IPS-20b (cell line): ENCODE measurements at regions not wholly inside any gene's neighbourhood (a gene's known extent, or its start where the extent isn't known, plus 50 kb on each side); places are given as distances from the start of the nearest gene placed in this dataset.
"Not testable (repeated sequence)": the region's sequence is repeated elsewhere in the genome, so short reads cannot be mapped to it uniquely, and the experiment has no call there.

ENCODE experiments used
- H3K27ac ChIP-seq: one replicate; pipeline ENCODE4 v1.5.1; 2013; ENCODE audit warnings: low read length
- H3K27me3 ChIP-seq: 2 replicates; pipeline ENCODE4 v1.6.1; 2013; ENCODE audit warnings: mild to moderate bottlenecking, low read length, inconsistent platforms; ENCODE audit not compliant: insufficient read depth
- H3K36me3 ChIP-seq: 2 replicates; pipeline ENCODE4 v1.6.1; 2013; ENCODE audit warnings: low read depth, mild to moderate bottlenecking, inconsistent platforms, low read length, moderate library complexity; ENCODE audit not compliant: insufficient read depth
- H3K4me1 ChIP-seq: 2 replicates; pipeline ENCODE4 v1.6.1; 2013; ENCODE audit warnings: mild to moderate bottlenecking, control low read depth, inconsistent platforms, low read length, moderate library complexity; ENCODE audit not compliant: insufficient read depth
- H3K4me3 ChIP-seq: 2 replicates; pipeline ENCODE4 v1.5.1; 2013; ENCODE audit warnings: mild to moderate bottlenecking, low read length, inconsistent platforms
- H3K9ac ChIP-seq: 2 replicates; pipeline ENCODE4 v1.6.1; 2013; ENCODE audit warnings: low read depth, mild to moderate bottlenecking, inconsistent platforms, low read length, moderate library complexity
- H3K9me3 ChIP-seq: 2 replicates; pipeline ENCODE4 v1.6.1; 2013; ENCODE audit warnings: mild to moderate bottlenecking, low read depth, low read length, inconsistent platforms; ENCODE audit not compliant: insufficient read depth

DNA sequence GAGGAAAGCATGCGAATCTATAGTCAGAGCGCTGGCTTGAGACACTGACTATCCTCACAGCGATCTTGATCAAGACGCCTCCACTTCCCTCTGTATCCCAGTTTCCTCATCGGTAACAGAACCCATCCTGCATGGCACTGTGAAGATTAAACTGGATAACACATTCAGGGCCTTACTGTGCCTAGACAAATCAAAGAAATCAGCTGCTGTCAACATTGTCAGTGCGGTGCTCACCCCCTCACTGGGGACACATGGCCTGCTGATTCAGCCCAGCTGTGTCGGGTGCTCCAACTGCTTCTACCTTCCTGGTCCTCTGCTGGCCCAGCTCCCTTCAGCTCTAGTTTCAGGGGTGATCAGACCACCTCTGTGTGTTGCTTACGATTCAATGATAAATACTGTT lies 268.6 kb upstream of the AGAP1 start:
- Histone ChIP-seq H3K4me1 (no peaks in the 10 kb centered on the region), H3K4me3 (no peak overlapping the region), H3K27me3 (no peaks in the 10 kb centered on the region), H3K9me3 (no peaks in the 10 kb centered on the region), H3K27ac (no peak overlapping the region), H3K36me3 (no peaks in the 10 kb centered on the region), H3K9ac (no peak overlapping the region)

DNA sequence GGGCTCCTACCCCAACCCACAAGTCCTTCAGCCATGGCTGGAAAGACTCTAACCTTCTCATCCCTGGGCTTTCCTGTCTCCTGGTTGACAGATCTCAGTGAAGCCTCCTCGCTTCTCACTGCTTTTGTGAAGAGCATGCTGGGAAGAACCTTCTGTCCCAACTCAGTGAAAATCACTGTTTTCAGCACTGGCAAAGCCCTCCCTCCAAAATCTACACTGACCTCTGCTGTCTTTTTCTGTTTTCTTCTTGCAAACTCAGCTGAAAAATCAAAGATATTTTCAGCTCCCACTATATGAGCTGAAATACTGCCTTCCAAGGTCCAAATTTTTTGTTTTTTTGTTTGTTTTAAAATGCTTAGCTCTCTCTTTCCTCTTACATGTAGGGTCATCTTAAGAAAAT lies 266.3 kb upstream of the AGAP1 start:
- no peaks in the 10 kb centered on the region for H3K27me3 ChIP-seq

DNA sequence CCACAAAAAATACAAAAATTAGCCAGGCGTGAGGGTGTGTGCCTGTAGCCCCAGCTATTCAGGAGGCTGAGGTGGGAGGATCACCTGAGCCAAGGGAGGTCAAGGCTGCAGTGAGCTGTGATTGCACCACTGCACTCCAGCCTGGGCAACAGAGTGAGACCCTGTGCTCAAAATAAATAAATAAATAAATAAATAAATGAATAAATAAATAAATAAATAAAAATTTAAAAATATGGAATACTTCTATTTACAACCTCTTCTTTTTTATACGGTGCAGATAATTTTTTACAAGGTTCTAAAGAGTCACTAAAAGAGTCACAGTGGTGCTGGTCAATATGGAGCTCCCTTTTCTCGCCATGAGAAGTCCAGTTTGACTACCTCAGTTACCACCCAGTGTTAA lies 265.4 kb upstream of the AGAP1 start:
- not testable (repeated sequence) for H3K27ac ChIP-seq, H3K36me3 ChIP-seq, H3K9ac ChIP-seq, H3K4me3 ChIP-seq, H3K4me1 ChIP-seq, H3K27me3 ChIP-seq, H3K9me3 ChIP-seq

More for the DNA sequence above, 266.3 kb upstream of the AGAP1 start:
- H3K9ac ChIP-seq = no peak overlapping the region
- no peaks in the 10 kb centered on the region for H3K36me3 ChIP-seq
- no peaks in the 10 kb centered on the region for H3K9me3 ChIP-seq
- H3K4me3 ChIP-seq = no peak overlapping the region
- no peaks in the 10 kb centered on the region for H3K4me1 ChIP-seq
- H3K27ac ChIP-seq = no peak overlapping the region

DNA sequence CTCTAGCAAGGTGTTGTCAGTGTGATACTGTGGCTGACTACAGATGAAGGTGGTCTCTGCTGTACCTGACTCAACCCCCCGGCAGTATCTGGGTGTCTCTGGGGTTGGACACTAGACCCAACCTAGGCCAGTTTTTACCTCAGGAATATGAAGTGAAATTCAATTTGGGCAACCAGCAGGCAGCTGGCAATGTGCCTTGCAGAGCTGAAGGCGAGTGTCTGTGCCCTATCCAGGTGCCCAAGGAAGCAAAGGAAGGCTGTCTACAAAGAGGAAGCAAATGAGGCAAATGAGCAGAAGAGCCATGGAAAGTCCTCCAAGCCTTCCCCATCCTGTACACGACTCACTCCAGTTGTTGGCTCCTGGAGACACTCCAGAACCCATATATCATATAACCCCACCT lies 264.6 kb upstream of the AGAP1 start:
- H3K9me3 ChIP-seq = no peaks in the 10 kb centered on the region
- no peak overlapping the region for H3K27ac ChIP-seq
- H3K36me3 ChIP-seq = no peaks in the 10 kb centered on the region
- no peaks in the 10 kb centered on the region for H3K27me3 ChIP-seq
- H3K4me3 ChIP-seq = no peak overlapping the region
- H3K9ac ChIP-seq = no peak overlapping the region
- H3K4me1 ChIP-seq = no peaks in the 10 kb centered on the region

DNA sequence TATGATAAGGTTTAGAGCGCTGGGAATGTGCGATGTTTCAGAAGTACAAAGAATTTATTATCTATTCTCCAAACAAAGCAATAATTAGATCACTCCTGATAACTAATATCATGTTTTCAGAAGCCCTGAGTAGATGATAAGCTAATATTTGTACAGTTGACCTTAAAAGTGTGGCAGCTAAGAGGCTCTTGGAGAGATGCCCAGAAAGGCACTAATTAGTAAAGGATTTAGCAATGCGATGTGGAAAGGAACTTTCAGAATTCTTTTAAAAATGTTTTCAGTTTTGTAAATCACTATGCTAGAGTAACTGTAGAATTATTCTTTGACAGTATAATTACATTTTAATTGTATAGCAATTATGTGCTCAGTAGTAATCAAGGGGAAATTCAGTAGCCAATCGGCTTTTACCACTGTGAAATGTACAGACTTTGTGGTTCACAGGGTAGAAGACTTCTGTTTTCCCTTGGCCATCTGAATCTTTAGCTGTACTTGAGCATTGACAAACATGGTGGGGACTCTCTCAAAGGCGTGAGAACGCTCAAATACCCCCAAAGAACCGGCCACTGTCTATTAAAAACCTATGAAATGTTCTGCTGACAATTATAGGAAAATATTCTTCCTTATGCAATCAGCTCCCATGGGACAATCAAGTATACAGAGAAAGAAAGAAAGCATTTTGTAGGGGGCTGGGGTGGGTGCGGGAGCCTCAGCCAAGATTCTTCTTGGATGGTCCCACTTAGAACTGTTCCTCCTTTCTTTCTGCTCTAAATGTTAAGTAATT lies 262.8 kb upstream of the AGAP1 start:
- Histone ChIP-seq H3K4me1 (no peaks in the 10 kb centered on the region), H3K27ac (no peak overlapping the region), H3K27me3 (no peaks in the 10 kb centered on the region), H3K36me3 (no peaks in the 10 kb centered on the region), H3K9ac (no peak overlapping the region), H3K4me3 (no peak overlapping the region), H3K9me3 (no peaks in the 10 kb centered on the region)

DNA sequence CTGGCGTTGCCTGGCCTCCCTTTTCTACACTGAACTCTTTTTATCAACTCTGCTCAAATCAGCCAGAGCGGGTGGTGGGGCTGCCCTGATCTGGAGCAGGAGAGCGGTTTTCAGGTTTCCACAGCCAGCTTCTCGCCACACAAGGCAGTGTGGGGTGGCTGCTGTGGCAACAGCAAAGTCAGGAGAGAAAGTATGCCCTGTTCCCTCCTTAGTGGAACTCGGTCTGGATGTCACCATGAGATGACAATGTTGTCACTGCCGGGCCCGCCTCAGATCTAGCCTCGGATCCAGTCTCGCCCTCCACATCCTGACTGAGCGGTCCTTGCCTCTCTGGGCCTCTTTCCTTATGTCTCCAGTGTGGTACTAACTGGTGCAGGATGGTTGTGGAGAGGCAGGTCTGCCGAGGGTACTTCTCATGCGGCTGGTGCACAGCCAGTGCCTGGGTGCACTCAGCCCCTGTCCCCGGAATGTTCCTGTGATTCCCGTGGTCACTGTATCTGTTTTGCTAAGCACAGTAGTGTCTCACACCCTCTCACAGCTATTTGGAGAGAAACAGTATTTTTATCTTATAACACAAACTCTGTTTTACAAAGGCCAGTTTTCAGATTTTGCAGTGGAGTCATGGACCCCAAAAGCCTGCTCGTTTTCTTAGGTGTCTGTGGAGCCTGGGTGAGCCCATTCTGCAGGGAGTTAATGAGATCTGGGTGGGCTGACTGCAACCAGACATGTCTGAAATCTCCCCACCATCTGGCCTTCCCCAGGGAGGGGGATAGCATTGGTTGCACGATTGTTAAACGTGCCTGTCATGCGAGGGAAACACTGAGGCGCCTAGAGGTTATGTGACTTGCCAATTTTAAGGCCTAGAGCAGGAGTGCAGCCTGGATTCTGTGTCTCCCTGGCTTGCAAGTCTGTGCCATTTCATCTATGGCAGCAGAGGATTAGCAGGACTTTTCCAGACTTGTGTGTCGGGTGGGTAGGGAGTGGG lies 261.1 kb upstream of the AGAP1 start:
- Histone ChIP-seq H3K9ac (no peak overlapping the region), H3K4me3 (no peak overlapping the region), H3K36me3 (no peaks in the 10 kb centered on the region), H3K9me3 (no peaks in the 10 kb centered on the region), H3K27ac (no peak overlapping the region), H3K27me3 (no peaks in the 10 kb centered on the region), H3K4me1 (no peaks in the 10 kb centered on the region)

DNA sequence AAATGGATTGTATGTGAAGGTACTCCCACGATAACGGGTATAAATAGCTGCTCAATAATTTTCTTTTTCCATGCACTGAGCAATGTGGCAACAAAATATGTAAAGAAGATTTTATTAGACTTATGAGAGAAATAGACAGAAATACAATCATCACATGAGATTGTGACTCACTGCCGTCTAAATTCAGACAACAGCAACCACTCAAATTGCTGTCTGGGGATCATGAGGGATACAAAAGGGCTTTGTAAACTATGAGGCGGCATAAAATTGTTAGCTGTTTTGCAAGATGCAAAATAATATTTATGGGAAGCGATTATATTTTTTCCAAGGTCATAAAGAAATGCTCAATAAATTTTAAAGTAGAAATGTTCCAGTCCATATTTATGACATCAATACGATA lies 259.1 kb upstream of the AGAP1 start:
- Histone ChIP-seq H3K27ac (no peak overlapping the region), H3K27me3 (no peaks in the 10 kb centered on the region), H3K36me3 (no peaks in the 10 kb centered on the region), H3K4me1 (no peaks in the 10 kb centered on the region), H3K9ac (no peak overlapping the region), H3K4me3 (no peak overlapping the region), H3K9me3 (no peaks in the 10 kb centered on the region)

DNA sequence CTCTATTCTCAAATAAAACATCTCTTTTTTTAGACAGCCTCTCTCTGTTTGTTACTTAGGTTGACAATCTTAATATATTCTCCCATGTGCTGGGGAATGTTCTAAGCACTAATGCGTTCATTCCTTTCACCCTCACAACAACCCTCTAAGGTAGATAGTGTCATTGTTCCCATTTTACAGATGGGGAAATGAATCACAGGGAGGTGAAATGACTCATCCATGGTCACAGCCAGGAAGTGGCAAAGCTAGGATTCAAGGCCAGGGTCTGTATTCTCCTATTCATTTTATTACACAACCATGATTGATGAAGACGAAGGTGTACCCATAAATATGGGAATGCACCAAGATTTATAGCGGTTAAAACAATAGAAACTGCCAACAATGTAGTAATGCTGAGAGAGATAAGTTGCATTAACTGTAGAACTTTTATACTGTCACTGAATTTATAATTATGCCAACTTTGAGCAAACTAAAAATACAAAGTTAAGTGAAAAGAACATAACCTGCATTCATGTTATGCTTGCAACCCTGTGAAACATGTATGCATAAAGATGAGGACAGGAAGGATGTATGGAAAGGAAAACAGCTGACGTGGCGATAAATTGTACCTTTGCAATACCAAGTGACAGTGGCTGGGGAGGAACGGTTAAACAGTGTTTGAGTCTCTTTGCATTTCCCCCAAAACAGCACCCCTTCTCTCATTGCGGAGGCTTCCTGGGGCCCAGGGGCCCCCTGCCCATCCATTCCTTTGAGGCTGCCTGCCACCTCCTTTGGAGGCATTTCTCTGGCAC lies 257.7 kb upstream of the AGAP1 start:
- H3K27ac ChIP-seq = no peak overlapping the region
- no peak overlapping the region for H3K9ac ChIP-seq
- no peaks in the 10 kb centered on the region for H3K4me1 ChIP-seq
- no peaks in the 10 kb centered on the region for H3K36me3 ChIP-seq
- H3K27me3 ChIP-seq = no peaks in the 10 kb centered on the region
- H3K4me3 ChIP-seq = no peak overlapping the region
- H3K9me3 ChIP-seq = no peaks in the 10 kb centered on the region

DNA sequence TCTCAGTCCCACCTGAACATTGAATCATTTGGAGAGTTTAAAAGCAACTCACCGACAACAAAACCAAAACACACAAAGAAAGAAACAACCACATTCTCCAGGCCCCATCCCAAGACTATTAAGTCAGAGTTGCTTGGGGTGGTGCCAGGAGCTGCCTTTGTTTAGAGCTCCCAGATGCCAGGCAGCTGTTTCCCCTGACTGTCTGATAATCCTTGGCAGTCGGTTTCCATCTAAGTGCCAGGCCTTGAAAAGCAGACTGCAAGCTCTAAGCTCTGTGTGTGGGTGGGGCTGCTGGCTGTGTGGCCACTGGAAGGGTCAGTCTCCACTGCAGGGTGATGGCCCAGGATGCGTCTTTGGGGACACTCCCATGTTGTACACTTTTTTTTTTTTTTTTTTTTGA lies 255.3 kb upstream of the AGAP1 start:
- H3K36me3 ChIP-seq = no peaks in the 10 kb centered on the region
- H3K4me1 ChIP-seq = no peaks in the 10 kb centered on the region
- H3K4me3 ChIP-seq = no peak overlapping the region
- no peak overlapping the region for H3K9ac ChIP-seq
- no peaks in the 10 kb centered on the region for H3K27me3 ChIP-seq
- H3K27ac ChIP-seq = no peak overlapping the region
- no peaks in the 10 kb centered on the region for H3K9me3 ChIP-seq

DNA sequence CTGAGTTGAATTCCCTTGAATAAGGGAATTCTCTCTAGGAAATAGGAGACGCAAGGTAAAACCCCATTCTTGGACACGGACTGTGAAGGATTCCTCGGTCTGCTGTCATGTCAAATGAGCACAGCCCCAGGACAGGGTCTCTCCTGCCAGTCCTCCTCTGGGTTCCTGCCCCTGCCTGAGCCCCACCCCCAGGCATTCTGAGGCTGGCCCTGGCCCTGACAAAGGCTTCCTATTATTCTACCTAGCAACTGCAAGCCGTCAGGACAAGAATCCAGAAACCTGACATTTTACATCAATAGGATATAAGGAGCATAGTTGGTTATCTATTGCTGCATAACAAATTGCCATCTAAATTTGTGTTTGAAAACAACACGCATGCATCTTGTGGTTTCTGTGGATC lies 253.3 kb upstream of the AGAP1 start:
- Histone ChIP-seq H3K9ac (no peak overlapping the region), H3K36me3 (no peaks in the 10 kb centered on the region), H3K9me3 (no peaks in the 10 kb centered on the region), H3K27ac (no peak overlapping the region), H3K27me3 (no peaks in the 10 kb centered on the region), H3K4me3 (no peak overlapping the region), H3K4me1 (no peaks in the 10 kb centered on the region)

DNA sequence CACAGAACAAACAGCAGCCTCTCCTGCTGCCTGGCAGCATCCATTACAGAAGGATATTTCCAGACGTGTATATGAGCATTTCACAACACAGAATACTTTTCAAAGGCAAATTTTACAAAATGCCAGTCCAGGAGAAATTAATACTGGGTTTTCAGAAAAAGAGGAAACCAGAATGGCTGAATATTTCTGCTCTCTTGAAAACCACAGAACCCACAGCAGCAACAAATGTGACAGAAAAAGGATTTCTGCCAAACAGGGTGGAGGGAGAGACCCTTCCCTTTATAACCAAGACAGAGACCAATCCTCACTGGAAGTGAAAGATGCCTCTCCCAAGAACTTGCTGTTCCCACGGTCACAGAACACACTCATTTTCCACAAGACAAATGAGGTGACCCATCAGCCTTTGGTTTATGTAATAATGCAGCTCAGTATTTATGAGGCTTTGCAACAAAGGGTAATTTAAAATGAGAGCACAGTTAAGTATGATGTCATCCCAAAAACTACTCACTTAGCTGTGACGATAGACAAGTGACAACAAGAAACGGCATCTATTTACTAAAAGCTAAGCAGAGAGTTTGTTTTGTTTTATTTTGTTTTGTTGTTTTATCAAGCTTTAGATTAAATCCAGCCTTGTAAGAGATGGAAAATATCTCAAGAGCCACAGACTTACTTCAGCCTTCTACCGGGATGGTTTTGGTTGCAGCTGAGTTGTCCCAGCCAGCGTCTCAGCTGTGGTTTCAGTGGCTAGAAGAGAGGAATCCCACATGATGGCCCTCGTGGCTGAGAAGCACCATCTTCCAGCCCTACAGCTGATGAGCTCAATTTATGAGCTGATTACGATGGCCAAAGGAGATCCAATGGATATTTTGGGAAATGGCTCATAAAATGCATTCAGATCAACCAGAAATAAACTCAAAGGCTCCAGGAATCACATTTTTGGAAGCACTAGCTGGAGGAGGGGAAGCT lies 249.3 kb upstream of the AGAP1 start:
- Histone ChIP-seq H3K4me3 (no peak overlapping the region), H3K9ac (no peak overlapping the region), H3K4me1 (no peaks in the 10 kb centered on the region), H3K27me3 (no peaks in the 10 kb centered on the region), H3K9me3 (no peaks in the 10 kb centered on the region), H3K27ac (no peak overlapping the region), H3K36me3 (no peaks in the 10 kb centered on the region)
